NCI-H69 (cell line): ENCODE measurements at regions not wholly inside any gene's neighbourhood (a gene's known extent, or its start where the extent isn't known, plus 50 kb on each side); places are given as distances from the start of the nearest gene placed in this dataset.

Source experiments
- DNase-seq: peaks from one replicate; lab custom pipeline; 2025; lab: John Stamatoyannopoulos, UW

GRCh38 chr4:56757821-56758411 is 63.6 kb downstream of the SPINK2 start:
- DNase-seq, result no peak

GRCh38 chr4:56757261-56757746 is 64.2 kb downstream of the SPINK2 start:
- DNase-seq, result no peak

GRCh38 chr4:56755901-56756300 is 65.6 kb downstream of the SPINK2 start:
- DNase-seq, result no peak

GRCh38 chr4:56752985-56753384 is 68.5 kb downstream of the SPINK2 start:
- DNase-seq, result no peak

GRCh38 chr4:56750231-56750630 is 69.1 kb upstream of the HOPX start:
- DNase-seq, result no peak

- DNase-seq, result no peak
These were observed 67.2 kb upstream of the HOPX start for GRCh38 chr4:56748271-56748670.

- no peak for DNase-seq
These were observed 65.5 kb upstream of the HOPX start for GRCh38 chr4:56746639-56747038.

GRCh38 chr4:56745042-56745441 is 63.9 kb upstream of the HOPX start:
- no peak for DNase-seq

GRCh38 chr4:56744030-56744429 is 62.9 kb upstream of the HOPX start:
- no peak for DNase-seq

GRCh38 chr4:56743550-56743949 is 62.5 kb upstream of the HOPX start:
- peak; percentile 42 for DNase-seq

GRCh38 chr4:56742080-56742871 is 61.2 kb upstream of the HOPX start:
- DNase-seq, result no peak

- no peak for DNase-seq
These were observed 60.5 kb upstream of the HOPX start for GRCh38 chr4:56741595-56741994.

GRCh38 chr4:56739066-56739777 is 58.1 kb upstream of the HOPX start:
- no peak for DNase-seq

- no peak for DNase-seq
These were observed 56.6 kb upstream of the HOPX start for GRCh38 chr4:56737666-56738065.

- DNase-seq, result no peak
These were observed 52.3 kb upstream of the HOPX start for GRCh38 chr4:56733352-56733751.

GRCh38 chr4:56732301-56732700 is 51.2 kb upstream of the HOPX start:
- no peak for DNase-seq

- DNase-seq, result no peak
These were observed 50.8 kb upstream of the HOPX start for GRCh38 chr4:56731857-56732256.
